Daoy (cell line): ENCODE measurements at regions not wholly inside any gene's neighbourhood (a gene's known extent, or its start where the extent isn't known, plus 50 kb on each side); places are given as distances from the start of the nearest gene placed in this dataset.

Source experiments
- DNase-seq: peaks from one replicate; pipeline ENCODE4 v3.0.0-alpha.2; 2015; ENCODE audit warnings: low read depth

DNA sequence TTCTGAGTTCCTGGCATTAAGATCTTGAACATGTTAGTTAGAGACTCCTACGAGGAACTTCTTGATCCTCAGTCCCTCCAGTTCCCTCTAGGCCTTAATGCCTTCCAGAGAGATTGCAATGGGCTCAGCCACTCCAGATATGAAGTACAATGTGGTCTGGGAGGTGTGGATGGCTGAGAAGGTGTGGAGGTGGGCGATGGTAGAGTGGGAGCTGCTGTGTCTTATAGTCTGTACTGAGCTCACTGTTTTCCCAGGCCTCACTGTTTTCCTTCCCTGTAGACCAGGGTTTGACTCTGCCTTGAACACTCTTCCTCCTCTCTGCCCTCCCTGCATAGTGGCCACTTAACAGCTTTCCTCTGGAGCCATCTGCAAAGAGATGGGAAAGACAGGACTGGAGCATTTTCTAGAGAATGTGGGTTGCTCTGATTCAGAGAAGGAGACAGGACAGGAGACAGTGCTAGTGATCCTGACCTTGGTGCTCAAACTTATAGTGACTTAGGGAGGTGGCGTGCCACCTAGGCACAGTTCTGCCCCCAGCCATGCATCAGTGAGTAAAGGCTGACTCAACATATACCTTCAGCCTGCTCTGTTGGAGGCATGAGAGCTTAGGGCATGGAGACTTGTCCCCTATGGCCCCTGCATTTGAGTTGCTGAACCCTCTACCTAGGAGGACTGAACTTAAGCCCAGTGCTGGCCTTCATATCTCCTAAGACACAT is 129.7 kb downstream of the TDRD15 start:
- DNase-seq: no peak

- DNase-seq: no peak
Measured at GRCh38 chr2:21254170-21254965, 130.6 kb downstream of the TDRD15 start.

- peak; percentile 84 for DNase-seq
Measured at GRCh38 chr2:21256006-21256405, 132.2 kb downstream of the TDRD15 start.

DNA sequence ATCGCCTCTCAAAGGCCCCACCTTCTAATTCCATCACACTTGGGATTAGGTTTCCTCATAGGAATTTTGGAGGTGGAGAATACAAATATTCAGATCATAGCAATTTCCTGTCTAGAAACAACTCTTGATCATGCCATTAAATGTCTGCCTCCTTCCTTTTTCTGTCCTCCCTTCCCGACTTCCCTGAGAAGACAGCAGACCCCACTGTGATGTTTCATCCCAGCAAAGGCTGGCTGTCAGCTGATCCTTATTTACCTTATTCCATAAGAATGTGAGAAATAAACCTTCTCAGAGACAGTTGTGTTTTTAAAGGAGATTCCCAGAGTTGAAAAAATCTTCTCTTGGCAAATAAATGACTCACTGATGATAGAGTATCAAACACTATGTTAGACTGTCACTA is 133.9 kb downstream of the TDRD15 start:
- DNase-seq: peak; percentile 36

- peak; percentile 22 for DNase-seq
Measured at GRCh38 chr2:21258082-21258481, 134.3 kb downstream of the TDRD15 start.

- no peak for DNase-seq
Measured at GRCh38 chr2:21260311-21260710, 136.5 kb downstream of the TDRD15 start.

DNA sequence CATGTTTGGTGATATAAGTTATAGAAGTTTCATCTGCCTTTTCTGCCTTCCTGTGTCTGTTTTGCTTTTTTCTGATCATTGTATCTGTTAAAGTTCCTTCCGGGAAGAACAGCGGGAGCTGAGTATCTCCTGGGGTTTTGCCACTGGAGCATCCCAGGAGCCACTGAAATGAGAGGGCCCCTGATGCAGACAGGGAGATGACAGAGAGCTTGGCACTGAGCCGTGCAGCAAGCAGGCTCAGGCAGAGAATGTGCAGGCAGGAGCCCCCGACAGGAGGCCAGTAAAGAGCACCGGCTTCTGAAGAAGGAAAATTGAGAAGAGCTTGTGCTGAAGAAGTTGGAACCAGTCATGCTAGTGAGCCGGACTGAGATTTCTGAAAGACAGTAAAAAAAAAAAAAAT is 137.8 kb downstream of the TDRD15 start:
- peak; percentile 25 for DNase-seq

- DNase-seq: no peak
Measured at GRCh38 chr2:21262426-21262940, 138.7 kb downstream of the TDRD15 start.

- DNase-seq: no peak
Measured at GRCh38 chr2:21263622-21264021, 139.9 kb downstream of the TDRD15 start.

DNA sequence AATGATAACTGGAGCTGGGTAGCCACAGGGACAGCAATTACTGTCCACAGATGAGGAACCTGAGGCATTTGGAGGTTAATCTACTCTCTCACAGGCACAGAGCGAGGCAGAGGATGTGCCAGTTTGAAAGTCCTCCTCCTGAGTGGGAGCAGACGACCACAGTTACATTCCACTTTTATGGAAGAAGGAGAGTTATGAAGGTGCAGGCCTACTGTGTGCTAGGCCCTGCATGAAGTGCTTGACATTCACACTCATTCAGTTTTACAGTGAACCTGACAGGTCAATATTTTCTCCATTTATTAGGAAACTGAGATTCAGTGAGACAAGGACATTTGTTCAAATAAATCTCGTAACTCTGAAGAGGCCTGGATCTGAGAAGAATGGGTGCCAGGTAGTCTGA is 142.0 kb downstream of the TDRD15 start:
- no peak for DNase-seq

- DNase-seq: no peak
Measured at GRCh38 chr2:21267232-21267835, 143.6 kb downstream of the TDRD15 start.

DNA sequence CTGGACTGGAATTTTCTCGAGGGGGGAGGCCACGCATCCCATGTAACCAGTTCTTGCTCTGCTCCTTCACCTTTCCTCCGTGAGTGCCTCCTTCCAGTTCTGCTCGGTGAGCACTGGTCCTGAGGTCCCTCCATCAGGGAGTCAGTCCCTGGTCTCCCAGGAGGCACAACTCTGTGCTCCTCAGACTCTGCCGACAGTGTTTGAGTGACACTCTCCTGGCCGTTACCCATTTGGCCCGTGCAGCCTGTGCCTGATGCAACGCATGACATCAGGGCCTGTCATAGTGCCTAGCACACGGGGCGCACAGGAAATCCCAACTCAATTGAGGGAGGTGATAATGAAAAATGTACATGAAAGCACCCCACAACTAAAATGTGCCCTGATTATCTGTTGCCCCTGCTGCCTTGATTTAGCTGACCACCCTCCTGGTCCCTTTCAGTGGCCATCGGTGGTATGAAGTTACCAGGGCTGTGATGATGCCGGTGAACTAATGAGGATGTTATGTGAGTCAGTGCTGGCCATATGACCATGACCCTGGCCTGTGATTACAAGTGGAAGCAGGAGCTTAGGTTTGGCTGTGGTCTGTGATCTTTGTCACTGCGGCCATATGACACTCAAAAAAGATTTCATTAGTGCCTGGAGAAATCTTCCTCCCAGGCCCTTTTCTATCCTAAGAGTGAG is 144.6 kb downstream of the TDRD15 start:
- no peak for DNase-seq

GRCh38 chr2:21268878-21269224 is 145.1 kb downstream of the TDRD15 start:
- DNase-seq: no peak

- DNase-seq: no peak
Measured at GRCh38 chr2:21269382-21269781, 145.6 kb downstream of the TDRD15 start.

DNA sequence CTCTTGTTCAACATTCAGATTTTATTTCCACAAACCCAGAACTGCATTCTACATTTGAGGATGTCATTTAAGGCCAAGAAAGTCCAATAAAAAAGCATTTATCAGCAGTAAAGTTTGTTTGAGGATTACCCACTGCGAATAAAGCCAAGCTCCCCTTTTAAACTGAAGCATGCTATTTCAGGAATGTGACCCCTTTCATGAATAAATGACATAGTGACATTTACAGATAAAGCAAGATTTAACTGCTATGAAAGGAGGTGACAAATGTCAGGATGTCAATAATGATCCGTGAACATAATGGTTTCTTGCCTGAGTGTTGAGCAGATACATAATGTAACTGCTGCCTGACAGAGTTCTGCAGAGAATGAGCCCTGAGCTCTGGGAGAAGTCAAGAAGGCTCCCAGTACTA is 146.3 kb downstream of the TDRD15 start:
- DNase-seq: no peak

- DNase-seq: no peak
Measured at GRCh38 chr2:21270708-21271122, 146.9 kb downstream of the TDRD15 start.

DNA sequence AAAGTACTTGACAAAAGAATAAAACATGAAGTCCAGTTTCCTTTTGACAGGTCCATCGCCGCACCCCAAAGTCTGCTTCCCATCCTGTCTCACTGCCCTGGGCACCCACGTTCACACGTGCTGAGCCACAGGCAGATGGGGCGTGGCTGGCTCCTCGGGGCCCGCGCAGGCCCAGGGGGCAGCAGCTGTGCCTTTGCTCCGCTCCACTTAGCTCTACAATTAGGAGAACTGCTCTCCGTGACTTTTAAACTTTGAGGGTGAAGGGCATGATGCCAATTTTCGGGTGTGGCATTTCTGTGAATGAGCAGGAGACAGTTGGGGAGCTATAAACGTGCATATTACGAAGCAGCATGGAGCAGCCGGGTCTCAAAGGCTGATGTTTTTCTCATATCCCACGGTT is 152.4 kb downstream of the TDRD15 start:
- no peak for DNase-seq

- no peak for DNase-seq
Measured at GRCh38 chr2:21277068-21278056, 153.6 kb downstream of the TDRD15 start.

DNA sequence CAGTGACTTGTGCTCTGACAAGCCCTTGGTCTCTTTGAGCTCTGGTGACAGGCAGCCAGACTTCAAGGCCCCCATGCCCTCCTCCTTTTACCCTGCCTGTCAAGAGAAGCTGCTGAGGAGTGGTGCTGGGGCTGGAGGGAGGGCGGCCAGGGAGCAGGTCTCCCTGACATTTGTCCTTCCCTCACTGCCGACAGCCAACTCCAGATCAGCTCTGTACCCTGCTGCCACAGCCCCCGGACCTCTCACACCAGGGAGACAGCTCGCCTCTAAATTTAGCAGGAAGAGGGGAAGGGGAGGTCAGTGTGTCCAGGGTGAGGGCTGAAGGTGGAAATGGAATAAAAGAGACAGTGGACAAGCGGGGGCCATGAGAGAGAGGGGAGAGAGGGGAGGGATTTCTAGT is 155.8 kb downstream of the TDRD15 start:
- no peak for DNase-seq

- DNase-seq: no peak
Measured at GRCh38 chr2:21280793-21281192, 157.0 kb downstream of the TDRD15 start.

- no peak for DNase-seq
Measured at GRCh38 chr2:21281384-21281783, 157.6 kb downstream of the TDRD15 start.
